Esophagus squamous epithelium (tissue), 4 donors: ENCODE measurements at regions not wholly inside any gene's neighbourhood (a gene's known extent, or its start where the extent isn't known, plus 50 kb on each side); places are given as distances from the start of the nearest gene placed in this dataset.

Experiments
- CTCF ChIP-seq, 6 experiments: fragments of 450-650 bp in 4 of 6; fragments of 200-600 bp in 2 of 6; sonication (generic) in 2 of 6; IDR thresholded peaks; one replicate each; pipeline ENCODE4 v1.5.1; 2016 to 2019; ENCODE audit warnings: antibody characterized with exemption in 6 of 6, mild to moderate bottlenecking in 4 of 6, moderate library complexity in 4 of 6
- POLR2A ChIP-seq, 4 donors: fragments of 450-650 bp; IDR thresholded peaks; one replicate each; pipeline ENCODE4 v1.6.1; 2017; ENCODE audit warnings: antibody characterized with exemption in 4 of 4, mild to moderate bottlenecking in 4 of 4, moderate library complexity in 3 of 4

- TF ChIP-seq CTCF (IDR thresholded peaks at IDR 0.05): no peak
- TF ChIP-seq POLR2A (IDR thresholded peaks at IDR 0.05): no peak
These were observed 289.7 kb downstream of the RPLP1 start for GRCh38 chr15:69742361-69742760.
